Glomerular visceral epithelial cell (primary cell): ENCODE measurements at regions not wholly inside any gene's neighbourhood (a gene's known extent, or its start where the extent isn't known, plus 50 kb on each side); places are given as distances from the start of the nearest gene placed in this dataset.

Source experiments
- DNase-seq: peaks from one replicate; pipeline ENCODE4 v3.0.0-alpha.2; 2016; ENCODE audit errors: extremely low spot score

DNA sequence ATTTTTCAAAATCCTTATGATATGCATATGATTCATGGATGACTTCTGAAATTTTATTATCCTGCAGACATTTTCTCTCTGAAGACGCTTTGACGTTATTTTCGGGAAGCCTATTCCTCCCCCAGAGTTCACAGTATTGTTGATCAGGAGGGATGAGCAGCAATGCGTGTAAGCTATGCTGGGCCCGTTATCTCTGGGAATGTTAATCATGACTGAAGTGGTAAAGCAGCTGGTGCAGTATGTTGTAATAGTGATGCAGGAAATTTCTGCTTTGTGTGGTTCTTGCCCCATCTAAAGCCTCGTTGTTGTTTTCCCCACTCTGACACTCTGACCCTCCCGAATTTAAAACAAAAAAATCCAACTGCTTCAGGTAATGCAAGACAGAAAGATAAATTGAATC is 1797.8 kb upstream of the WWC1 start:
- DNase-seq = no peak

DNA sequence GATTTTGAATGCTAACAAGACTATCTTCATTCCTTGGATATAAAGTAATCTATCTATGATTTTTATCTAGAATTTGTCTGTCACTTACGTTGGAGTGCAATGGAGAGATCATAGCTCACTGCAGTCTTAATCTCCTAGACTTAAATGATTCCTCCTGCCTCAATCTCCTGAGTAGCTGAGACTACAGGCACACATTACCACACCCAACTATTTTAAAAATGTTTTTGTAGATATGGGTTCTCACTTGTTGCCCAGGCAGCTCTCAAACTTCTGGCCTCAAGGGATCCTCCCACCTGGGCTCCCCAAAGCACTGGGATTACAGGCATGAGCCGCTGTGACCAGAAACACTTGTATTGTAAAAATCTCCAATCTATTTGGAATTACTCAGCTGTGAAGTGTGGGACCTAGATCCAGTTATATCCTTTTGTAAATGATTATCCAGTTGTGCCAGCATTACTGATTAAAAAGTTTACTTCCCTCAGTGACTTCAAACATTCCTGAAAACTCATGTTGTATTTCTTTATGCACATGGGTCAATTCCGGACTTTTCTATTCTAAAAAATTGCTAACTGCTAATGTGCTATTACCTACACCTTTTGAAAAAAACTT is 1793.8 kb upstream of the WWC1 start:
- DNase-seq = no peak

DNA sequence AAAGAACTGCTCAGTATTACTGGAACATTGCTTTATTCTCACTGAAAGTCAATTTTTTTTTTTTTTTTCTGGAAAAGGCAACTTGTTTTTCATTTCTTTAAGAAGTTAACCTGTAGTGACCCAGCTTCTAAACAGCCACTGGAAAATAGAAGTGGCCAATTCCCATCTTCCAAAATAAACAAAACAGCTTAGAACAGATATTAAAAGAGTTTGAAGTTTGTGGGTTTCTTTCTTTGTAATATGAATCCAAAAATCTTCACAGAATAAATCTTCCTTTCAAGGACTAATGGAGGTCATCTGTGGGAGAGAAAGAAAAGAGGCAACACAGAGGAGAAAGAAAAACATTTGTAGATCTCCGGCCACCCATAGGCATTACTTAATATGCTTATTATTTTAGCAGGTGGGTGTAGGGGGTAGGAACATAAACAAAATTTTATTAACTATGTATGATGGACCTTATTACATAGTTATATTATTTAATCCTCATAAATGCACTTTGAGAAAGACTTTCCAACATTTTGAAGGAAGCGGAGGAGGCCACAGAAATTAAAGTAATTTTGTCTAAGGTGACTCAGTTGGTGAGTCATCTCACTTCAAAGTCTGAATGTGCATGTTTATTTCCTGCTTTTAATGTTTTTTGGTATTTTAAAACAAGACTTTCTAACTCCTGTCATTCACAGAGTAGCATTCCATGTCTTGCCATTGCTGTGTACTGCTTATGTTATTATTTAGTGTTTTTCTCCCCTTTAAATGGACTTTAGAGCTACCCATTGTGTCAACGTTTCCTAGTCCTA is 1791.8 kb upstream of the WWC1 start:
- no peak for DNase-seq

DNA sequence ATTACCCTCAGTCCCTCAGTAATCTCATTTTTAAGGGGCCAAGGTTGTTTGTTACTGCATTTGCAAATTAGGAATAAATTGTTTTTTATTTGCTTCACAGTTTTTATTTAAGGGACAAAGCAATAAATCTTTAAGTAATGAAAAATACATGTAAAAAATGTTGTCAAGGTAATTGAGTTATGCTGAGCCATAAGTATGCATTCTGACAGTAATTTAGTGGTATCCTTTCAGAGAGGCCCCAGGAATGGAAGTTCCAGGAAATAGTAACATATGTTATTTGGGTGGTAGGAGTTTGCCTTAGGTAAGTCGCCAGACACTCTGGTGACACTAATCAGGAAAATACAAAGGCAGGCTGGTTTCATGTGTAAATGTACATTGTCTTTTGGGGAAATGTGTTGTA is 1787.9 kb upstream of the WWC1 start:
- DNase-seq = no peak

DNA sequence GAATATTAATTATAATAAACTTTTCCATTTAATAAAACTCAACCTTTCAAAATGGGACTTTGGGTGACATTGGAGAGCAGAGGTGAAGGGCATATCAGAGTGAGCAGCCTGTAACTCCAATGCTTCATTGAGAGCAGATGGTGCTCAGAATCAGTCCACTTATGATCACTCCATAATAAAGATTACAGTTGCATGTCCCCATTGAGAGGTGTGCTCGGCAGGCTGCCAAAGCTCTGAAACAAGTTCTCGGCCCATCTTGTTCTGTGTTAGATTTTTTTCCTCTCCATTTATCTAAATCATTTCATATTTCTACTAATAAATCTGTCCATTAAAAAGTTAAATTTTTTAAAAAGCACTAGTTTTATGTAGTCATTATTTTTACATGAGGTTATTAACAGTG is 1786.4 kb upstream of the WWC1 start:
- DNase-seq = no peak

DNA sequence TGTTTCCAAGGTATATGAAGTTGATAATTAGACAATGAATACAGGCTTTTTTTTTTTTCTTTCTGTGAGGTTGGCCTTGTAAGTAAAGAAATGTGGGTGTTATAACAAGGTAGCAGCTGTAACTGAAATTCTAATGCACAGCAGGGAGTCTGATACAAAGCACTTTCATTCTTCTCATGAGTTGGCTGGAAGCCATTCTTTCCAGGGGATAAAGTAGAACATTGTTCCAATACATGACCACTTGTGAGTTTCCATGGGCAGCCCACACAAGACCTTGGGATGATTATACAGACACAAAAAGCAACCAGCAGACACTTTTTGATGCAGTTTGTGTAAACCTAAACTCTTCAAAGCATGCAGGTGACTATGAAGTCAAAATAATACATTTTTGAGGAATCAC is 1785.9 kb upstream of the WWC1 start:
- no peak for DNase-seq

DNA sequence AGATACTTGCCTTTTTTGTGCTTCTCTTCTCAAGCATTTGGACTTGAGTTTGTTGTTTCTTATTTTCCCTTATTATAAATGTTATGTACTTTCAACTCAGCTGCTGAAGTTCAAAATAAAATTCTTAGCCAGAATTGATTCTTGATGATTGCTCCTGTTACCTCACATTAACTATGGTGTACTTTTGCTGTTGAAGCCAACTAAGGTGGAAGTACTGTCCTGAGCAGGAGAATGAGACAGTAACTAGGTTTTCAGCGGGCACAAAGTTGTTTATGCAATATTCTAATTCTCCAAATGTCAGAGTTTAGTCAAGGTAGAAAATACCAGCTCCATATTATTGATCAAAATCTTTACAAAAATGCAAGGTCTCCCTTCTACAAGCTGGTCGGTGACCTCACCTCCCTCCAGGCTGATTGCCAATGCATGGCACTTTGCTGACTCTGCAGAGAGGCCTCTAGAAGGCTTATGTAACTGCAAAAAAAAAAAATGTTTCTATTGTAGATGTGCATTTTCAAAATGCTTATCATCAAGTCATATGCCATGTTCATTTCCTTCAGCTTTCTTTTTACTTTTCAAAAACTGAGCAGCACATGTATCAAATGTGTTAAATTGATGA is 1783.5 kb upstream of the WWC1 start:
- no peak for DNase-seq

DNA sequence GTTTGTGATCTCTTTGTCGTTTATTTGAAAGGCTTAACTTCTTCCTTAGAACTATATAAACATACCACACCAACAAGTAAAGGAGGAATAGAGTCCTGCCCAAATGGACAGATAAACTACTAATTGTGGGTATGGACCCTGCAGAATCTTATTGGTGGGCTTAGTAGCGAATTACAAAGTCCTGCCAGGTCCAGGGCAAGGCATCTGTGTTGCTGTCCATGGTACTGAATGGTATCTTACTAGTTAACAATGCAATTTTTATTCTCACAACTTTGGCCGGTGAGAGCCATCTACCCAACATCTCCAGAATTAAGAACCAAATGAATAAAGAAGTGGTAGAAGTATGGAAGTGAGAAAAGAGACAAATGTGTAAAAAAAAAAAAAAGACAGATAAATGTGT is 1782.4 kb upstream of the WWC1 start:
- DNase-seq = no peak

DNA sequence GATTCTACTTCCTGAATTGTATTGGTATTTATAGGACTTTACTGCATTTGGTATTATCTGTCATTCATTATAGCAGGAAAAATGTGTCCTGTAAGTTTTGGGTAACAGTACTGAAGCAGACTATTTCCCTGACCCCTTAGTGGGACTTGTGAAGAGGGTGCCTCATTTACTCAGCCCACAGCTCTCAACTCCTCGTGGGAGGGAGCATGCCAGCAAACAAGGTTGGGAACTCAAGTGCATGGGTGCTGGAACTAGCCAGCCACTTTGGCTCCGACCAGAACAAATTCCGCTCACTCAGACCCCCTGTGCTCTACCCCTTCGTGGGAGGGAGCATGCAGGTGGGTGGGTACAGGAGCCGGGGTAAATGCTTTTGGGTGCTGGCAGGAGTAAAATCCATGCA is 1773.5 kb upstream of the WWC1 start:
- no peak for DNase-seq

DNA sequence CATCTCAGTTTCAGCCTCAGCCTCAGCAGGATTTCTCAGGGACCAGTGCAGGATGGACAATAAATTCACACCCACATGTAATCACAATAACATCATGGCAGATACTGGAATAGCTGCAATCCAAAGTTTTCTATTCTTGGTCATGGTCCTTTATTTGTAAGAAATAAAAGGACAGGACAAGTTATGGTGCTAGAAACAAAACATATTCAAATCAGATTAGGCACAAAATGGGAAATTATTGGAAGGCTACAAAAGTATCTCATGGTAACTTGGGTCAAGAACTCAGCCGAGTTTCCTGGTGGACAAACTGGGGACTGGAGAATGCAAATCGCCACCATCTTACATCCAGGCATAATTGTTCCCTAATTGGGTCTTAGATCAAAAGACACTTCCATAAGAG is 1768.2 kb upstream of the WWC1 start:
- DNase-seq = no peak

DNA sequence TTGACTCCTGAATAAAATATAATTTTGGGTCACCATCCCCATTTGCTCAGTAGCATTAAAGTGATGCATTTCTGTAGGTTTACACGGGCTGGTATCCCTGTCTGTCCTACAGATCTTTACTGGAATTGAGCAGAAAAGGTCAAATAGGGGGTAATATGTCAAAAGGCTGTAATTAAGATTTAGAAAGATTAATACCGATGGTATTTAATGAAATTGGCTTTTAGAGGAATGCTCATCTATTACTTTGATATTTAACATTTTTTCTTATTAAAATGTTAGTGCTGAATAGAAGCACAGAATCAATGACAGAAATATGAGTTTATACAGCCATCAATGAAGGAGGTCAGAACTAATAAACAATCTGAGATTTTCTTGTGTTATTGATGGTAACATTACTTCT is 1762.2 kb upstream of the WWC1 start:
- no peak for DNase-seq

DNA sequence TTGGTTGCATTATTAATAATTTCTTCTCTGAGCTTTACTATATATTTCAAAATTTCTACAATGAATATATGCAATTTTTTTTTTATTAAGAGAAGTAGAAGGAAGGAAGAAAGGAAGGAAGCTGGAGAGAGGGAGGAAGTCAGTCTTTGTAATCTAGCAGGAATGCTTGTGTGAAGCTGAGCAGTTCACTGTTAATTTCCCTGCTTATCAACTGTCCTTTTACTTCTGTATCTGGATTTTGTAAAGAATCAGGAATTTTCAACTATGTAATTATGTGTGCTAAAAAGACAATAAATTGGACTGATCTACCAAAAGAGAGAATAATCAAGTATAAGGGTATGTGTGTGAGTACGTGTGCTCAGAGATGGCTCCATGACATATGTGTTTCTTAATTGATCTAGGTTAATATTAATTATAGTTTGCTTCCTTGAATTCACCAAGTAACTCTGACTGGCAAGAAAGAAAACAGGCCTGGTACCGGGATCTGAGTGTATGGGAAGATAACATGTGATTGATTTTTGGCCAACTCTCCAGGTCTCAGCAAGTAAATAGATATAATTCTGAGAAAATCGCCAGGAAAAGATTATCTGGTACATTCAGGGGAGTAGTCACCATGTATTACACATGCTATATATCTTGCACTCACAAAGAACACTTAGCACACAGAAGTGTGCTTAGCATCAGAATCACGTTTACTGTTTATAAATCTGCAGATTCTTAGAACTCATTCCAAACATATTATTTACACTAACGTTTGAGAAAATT is 1758.8 kb upstream of the WWC1 start:
- no peak for DNase-seq

DNA sequence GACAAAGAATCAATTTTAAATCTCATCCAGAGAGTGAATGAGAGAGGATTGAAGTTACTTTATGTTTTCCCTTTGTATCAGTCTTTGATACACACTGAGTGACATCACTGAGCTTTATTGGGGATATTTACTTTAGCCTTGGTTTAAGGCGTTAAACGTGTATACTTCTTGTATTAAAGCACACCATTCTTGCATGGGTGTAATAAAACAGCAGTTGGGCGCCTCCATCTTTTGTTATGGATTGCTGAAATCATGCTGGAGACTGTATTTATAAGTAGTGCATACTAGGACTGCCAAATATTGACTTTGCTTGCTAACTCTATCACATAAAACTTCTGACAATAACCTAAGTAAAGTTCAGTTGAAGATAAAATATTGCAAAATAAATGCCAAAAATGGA is 1755.8 kb upstream of the WWC1 start:
- no peak for DNase-seq

DNA sequence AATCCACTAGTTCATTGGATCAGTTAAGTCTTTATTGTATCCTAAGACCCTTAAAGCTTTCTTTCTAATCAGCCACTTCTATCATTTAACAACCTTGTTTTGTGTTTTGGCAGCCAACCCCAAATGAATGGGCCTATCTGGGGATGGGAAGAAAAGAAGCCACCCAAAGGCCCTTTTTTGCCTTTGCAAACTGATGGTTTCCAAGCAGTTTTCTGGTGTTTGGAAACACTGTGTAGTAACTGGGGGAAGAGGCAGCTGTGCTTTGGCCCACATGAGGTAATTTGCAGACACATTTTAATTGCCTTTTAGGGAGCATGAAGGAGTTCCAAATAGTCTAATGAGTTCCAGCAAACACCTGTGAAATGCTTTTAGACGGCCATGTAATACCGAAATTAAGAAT is 1751.3 kb upstream of the WWC1 start:
- DNase-seq = no peak

DNA sequence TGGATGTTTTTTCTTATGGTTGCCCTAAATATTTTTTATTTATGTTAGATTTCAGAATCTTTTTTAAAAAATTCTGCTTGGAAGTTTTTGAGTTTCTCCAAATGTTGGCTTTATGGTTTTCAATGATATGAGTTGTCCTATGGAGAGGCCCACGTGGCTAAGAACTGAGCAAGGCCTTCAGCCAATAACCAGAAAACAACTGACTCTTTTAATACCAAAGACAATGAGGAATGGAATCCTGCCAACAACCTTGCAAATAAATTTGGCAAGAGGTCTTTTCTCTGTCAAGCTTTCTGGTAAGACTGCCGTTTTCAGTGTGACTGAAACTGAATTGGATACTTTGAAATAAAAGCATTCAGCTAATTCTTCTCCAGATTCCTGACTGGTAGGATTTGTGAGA is 1740.1 kb upstream of the WWC1 start:
- DNase-seq = no peak

DNA sequence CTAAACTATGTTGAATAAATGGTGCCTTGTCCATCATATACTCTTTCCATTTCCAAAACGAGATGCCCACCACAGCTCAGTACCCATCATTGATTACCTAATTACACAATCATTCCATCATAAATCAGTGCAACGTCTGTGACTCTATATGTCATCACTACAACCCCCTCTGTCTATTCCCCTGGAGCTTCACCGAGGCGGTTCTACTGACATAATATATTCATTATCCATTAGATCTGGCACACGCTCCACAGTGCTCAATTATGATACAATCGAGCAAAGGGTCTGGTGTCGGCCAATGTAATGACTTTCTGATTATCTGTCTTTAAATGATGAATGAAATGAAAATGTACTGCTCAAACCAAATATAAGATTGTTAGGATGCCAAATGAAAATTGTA is 1737.7 kb upstream of the WWC1 start:
- DNase-seq = no peak

DNA sequence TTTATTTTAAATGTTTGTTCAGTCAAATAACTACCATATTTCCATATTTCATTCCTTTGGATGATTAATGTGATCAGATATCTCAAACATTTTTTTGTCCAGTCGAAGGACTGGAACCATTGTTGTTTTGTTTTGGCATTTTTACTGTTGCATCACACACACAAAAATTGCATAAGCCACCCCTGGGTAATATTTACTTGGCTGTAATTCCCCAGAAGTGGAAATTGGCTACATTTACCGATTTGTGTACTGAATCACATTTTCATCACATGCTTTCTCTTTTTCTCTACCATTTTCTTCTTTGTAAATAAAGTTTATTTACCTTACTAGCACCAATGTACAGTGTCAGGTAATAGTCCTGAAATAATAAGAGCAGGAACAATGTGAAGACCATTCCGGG is 1729.7 kb upstream of the WWC1 start:
- DNase-seq = no peak

DNA sequence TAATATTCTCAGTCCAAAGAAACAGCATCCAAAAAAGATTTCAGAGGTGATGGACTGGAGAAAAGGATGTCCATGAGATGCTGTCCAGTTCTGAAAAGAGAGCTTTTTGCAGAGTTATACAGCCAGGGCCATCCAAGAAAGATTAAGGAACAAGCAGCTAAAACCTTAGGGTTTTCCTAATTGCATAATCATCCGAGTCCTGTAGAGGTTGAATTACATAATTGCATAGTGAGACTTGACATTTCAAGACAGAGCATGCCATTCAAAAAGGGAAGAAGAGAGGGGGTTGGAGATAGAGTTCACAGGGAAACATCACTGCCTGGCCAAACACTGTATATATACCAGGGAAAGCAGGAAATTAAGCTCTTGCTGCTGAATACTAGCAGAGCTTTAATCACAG is 1729.2 kb upstream of the WWC1 start:
- no peak for DNase-seq

DNA sequence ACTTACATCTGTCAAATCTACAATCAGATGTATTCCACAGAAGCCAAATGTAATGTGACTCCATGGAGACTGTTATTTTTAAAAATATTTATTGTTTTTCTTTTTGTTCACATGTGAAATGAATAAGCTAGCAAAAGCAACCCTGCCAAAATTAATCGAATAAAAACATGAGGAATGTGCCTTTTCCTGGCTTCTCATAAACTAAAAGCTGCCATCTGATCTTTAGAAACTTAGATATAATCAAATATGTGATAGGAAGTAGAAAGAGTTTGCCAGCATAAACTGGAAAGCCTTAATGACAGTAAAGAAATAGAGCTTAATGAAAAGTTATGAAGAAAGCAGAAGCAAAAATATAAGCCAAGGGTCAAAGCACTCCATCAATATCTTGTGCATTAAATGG is 1724.7 kb upstream of the WWC1 start:
- DNase-seq = no peak

DNA sequence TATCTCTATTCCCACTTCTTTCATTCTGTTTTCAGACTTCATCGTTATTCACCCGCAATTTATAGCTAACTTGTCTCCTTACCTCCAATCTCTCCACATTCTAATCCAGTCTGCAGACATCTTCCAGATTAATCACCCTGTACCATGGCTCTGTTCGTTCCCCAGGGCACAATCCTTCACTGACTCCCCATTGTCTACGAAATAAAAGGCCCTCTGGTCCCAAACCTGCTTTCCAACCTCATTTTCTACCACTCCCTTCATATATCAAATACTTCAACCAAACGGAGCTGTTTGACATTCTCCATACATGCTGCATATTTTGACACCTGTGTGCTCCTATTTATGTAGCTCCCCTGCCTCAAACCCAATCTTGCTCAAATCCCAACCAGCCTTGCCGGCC is 1720.6 kb upstream of the WWC1 start:
- no peak for DNase-seq

DNA sequence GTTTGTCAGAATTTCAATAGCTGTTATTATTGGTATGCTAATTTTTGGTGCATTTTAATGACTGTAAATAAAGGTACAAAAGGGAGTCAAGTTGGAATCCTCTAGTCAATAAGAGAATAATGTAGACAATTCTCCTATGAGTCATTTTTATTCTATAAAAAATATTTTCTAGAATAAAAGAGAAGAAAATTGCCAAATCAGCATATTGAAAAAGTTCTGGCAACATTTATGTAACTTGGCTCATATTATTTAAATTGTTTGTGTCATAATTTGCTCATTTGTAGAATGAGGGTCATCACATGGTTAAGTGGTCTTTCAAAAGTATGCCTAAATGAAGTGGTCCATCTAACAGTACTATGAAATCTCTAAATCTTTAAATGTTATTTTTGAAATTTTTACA is 1719.8 kb upstream of the WWC1 start:
- DNase-seq = no peak

DNA sequence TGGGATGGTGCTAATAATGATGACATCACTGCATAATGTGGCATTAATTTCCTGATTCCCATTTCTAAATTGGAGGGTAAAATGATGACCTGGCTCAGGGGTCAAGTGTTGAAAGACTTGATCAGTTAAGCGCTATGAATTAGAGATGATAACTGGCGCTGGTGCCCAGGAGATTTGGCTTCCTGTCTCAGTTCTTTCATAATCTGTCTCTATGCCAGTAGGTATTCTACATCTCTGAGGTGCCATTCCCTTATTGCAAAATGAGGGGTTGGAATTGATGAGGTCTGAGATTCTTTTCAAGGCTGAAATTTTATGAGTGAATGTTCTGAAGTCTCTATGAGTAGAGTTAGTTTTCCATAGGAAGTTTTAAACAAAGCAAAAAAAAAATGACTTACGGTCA is 1715.1 kb upstream of the WWC1 start:
- DNase-seq = no peak

DNA sequence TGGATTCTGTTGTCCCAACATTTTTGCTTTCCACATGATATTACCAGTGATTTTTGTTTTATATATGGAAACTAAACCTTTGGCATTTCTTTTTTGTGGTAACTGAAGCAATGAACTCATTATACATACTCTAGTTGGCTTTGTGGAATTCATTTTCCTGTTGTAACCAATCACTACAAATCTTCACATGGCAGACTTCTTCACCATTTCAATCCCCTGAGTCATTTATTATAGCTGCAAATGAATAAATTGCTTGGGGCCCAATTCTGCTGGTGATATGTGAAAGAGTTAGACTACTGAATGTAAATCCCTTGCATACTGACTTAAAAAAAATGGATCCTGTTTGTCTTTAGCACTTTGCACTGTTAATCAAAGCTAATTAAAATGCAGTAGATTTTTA is 1709.6 kb upstream of the WWC1 start:
- no peak for DNase-seq
